OCI-LY1 (cell line): ENCODE measurements at regions not wholly inside any gene's neighbourhood (a gene's known extent, or its start where the extent isn't known, plus 50 kb on each side); places are given as distances from the start of the nearest gene placed in this dataset.

ENCODE experiments used
- CTCF ChIP-seq: fragments of 200-600 bp; sonication (generic), shearing (Covaris generic); IDR thresholded peaks from 2 replicates; pipeline ENCODE4 v1.5.1; 2017; ENCODE audit warnings: mild to moderate bottlenecking, antibody characterized with exemption, low read length, moderate library complexity, mixed read lengths
- EZH2 ChIP-seq: fragments of 200-600 bp; sonication (generic), shearing (Covaris generic); IDR thresholded peaks from 2 replicates; pipeline ENCODE4 v1.8.0; 2017; ENCODE audit warnings: borderline replicate concordance, mixed run types, mild to moderate bottlenecking, antibody characterized with exemption, low read length, moderate library complexity, mixed read lengths

- TF ChIP-seq CTCF (no peak), EZH2 (no peak)
Observed at GRCh38 chr9:12133416-12133815, 559.8 kb upstream of the TYRP1 start.
